ENCODE measurements at regions not wholly inside any gene's neighbourhood (a gene's known extent, or its start where the extent isn't known, plus 50 kb on each side); places are given as distances from the start of the nearest gene placed in this dataset.
A peak's percentile ranks its signal among the peaks of the same experiment; 100 is the strongest.

DNA sequence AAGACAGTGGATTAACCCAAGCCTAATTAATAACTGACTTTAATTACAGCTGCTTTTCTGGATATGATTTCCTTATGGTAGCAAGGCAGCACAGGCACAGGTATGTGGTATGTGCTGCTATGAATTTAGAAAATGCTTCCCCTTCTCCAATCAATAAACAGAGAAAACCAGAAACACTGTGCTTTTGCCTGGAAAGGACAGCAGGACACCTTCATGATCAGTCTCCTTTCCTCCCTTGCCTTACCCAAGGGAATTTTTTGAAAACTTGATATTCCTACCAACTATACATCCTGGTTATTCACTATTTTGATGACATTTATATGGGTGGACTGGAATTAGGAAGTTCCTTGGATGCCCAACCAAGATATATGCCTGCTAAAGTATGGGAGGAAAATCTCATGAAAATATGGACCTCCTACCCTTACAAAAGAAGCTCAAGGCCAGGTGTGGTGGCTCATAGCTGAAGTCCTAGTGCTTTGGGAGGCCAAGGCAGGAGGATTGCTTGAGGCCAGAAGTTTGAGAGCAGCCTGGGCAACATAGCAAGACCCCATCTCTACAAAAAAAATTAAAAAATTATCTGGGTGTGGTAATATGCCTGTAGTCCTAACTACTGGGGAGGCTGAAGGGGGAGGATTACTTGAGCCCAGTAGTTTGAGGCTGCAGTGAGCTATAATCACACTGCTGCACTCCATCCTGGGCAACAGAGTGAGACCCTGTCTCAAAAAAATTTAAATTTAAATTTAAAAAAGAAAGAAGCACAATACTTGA, 106.3 kb upstream of the WAC start:
- H3K4me3 ChIP-seq (replicated peaks; ENCODE audit: low read depth, low read length) = no peak overlapping the region
- TF ChIP-seq, protein P1, sequence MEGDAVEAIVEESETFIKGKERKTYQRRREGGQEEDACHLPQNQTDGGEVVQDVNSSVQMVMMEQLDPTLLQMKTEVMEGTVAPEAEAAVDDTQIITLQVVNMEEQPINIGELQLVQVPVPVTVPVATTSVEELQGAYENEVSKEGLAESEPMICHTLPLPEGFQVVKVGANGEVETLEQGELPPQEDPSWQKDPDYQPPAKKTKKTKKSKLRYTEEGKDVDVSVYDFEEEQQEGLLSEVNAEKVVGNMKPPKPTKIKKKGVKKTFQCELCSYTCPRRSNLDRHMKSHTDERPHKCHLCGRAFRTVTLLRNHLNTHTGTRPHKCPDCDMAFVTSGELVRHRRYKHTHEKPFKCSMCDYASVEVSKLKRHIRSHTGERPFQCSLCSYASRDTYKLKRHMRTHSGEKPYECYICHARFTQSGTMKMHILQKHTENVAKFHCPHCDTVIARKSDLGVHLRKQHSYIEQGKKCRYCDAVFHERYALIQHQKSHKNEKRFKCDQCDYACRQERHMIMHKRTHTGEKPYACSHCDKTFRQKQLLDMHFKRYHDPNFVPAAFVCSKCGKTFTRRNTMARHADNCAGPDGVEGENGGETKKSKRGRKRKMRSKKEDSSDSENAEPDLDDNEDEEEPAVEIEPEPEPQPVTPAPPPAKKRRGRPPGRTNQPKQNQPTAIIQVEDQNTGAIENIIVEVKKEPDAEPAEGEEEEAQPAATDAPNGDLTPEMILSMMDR (IDR thresholded peaks at IDR 0.05; ENCODE audit: low read length, missing control alignments) = no peak
- no peak for DNase-seq (ENCODE audit: low read depth)

DNA sequence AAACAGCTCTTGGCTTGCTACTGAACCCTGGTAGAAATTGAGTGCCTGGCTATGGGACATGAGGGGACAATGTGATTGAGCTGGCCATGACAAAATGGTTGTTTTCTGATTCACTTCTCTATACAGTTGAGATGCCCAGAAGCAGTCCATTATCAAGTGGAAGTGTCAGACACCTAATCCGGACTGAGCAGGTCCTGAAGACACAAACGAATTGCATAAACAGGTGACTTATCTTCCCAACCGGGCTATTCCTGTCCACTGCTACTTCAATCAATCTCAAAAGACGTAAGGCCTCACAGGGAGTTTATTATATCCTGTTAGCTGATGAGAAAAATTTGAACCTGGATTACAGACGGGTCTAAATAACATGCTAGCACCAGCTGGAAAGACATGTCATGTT, 105.5 kb upstream of the WAC start:
- TF ChIP-seq, protein P1 (IDR thresholded peaks at IDR 0.05; ENCODE audit: low read length, missing control alignments) = no peak
- no peak overlapping the region for H3K4me3 ChIP-seq (replicated peaks; ENCODE audit: low read depth, low read length)
- DNase-seq (ENCODE audit: low read depth) = no peak

DNA sequence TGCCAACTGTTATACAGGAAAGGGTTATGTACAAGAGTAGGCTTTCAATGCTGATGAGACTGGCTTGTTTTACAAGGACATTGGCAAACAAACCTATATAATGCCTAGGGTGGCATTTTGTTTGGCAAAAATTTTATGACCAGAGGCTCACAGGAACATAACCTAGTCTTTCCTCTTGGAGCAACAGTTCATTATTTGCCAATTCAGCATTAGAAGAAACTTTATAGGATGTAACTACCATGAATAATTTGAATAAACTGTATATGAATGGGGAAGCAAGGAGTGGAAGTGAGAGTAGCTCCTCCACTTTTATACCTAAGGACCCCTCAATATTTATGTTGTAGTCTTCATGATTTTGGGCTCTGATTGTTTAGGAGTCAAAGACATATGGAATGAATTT, 103.9 kb upstream of the WAC start:
- DNase-seq (ENCODE audit: low read depth) = no peak
- no peak overlapping the region for H3K4me3 ChIP-seq (replicated peaks; ENCODE audit: low read depth, low read length)
- TF ChIP-seq, protein P1 (IDR thresholded peaks at IDR 0.05; ENCODE audit: low read length, missing control alignments) = no peak

DNA sequence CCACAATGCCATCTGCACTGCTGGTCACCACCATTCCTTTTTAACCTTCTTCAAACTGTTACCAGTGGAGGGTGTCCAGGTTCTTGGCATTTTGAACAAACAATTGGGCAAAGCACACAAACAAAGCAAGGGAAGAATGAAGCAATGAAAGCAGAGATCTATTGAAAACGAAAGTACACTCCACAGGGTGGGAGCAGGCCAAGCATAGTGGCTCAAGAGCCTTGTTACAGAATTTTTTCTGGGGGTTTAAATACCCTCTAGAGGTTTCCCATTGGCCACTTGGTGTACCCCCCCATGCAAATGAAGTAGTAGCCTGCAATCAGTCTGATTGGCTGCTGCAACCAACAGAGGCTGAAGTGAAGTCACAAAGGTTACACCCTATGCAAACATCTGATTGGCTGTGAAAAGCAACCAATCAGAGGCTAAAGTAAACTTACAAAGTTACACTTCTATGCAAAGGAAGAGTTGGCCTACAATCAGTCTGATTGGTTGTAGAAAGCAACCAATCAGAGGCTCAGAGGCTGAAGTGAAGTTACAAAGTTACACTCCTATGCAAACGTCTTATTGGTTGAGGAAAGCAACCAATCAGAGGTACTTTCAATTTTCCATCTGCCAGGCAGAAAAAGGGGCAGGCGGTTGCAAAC, 103.2 kb upstream of the WAC start:
- H3K4me3 ChIP-seq (replicated peaks; ENCODE audit: low read depth, low read length) = no peak overlapping the region
- no peak for DNase-seq (ENCODE audit: low read depth)
- TF ChIP-seq, protein P1 (IDR thresholded peaks at IDR 0.05; ENCODE audit: low read length, missing control alignments) = no peak

DNA sequence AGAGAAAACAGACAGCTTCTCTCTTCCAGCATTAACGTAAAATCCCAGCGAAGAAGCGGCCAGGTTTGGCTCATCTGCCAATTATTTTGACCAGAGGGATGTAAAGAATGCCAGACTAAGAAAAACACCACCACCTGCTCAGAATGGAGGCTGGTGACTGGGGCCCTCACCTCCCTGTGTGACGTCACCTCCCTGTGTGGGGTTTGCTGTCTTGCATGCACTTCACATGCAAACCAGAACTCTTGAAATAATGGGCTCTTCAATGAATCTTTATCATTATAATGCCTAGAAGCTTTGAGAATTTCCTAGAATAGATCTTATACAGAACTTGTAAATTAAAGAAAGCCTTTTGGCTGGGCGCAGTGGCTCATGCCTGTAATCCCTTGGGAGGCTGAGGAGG, 101.8 kb upstream of the WAC start:
- no peak overlapping the region for H3K4me3 ChIP-seq (replicated peaks; ENCODE audit: low read depth, low read length)
- no peak for DNase-seq (ENCODE audit: low read depth)
- TF ChIP-seq, protein P1 (IDR thresholded peaks at IDR 0.05; ENCODE audit: low read length, missing control alignments) = no peak

DNA sequence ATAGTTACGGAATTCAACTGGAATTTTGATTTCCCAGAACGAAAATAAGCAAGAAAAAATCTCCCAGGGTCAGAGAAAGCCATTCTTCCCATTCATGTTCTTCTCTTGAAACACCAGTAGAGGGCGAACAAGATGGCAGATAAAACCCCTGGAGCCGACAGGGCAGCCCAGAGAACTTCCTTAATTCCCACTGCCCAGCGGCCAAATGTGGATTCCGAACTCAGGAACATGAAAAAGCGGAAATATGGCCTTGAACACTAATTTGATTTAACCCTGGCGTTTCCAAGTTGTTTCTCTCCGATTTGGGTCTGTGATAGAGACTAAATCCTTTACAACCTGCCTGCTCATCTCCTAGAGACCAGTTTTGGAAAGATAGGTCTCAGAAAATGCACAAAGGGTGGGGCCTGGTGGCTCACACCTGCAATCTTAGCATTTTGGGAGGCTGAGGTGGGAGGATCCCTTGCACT, 100.7 kb upstream of the WAC start:
- no peak overlapping the region for H3K4me3 ChIP-seq (replicated peaks; ENCODE audit: low read depth, low read length)
- peak; percentile 79 for DNase-seq (ENCODE audit: low read depth)
- TF ChIP-seq, protein P1 (IDR thresholded peaks at IDR 0.05; ENCODE audit: low read length, missing control alignments) = peak; percentile 84

Data from fibroblast of pulmonary artery (primary cell).